Activated CD4-positive, alpha-beta memory T cell treated with anti-CD3 and anti-CD28 coated beads for 36 hours (primary cell): ENCODE measurements at regions not wholly inside any gene's neighbourhood (a gene's known extent, or its start where the extent isn't known, plus 50 kb on each side); places are given as distances from the start of the nearest gene placed in this dataset.
"Not testable (repeated sequence)": the region's sequence is repeated elsewhere in the genome, so short reads cannot be mapped to it uniquely, and the experiment has no call there.

ENCODE experiments used
- CTCF ChIA-PET: fragments of 350-600 bp; sonication (Branson Sonifier 250); formaldehyde crosslinking; loops from one replicate; lab custom pipeline; 2021; ENCODE audit warnings: antibody characterized with exemption, inconsistent platforms; lab: Charles Lee
- POLR2A ChIA-PET: fragments of 350-600 bp; sonication (Branson Sonifier 250); formaldehyde crosslinking; loops from one replicate; lab custom pipeline; 2021; ENCODE audit warnings: antibody characterized with exemption; lab: Charles Lee
- DNase-seq: peaks from one replicate; pipeline ENCODE4 v3.0.0-alpha.2; 2020
- H3K27ac Mint-ChIP-seq: one replicate; pipeline ENCODE4 v1.8.0; 2021; ENCODE audit warnings: mixed read lengths
- H3K27me3 Mint-ChIP-seq: one replicate; pipeline ENCODE4 v1.8.0; 2021; ENCODE audit warnings: mixed read lengths
- H3K36me3 Mint-ChIP-seq: one replicate; pipeline ENCODE4 v1.8.0; 2021; ENCODE audit warnings: mixed read lengths
- H3K4me1 Mint-ChIP-seq: one replicate; pipeline ENCODE4 v1.8.0; 2021; ENCODE audit warnings: low read depth, mixed read lengths
- H3K4me3 Mint-ChIP-seq: one replicate; pipeline ENCODE4 v1.8.0; 2021; ENCODE audit warnings: mild to moderate bottlenecking, mixed read lengths
- H3K9me3 Mint-ChIP-seq: one replicate; pipeline ENCODE4 v1.8.0; 2021; ENCODE audit warnings: mixed read lengths
- intact Hi-C: fragments of 100-400 bp; cut with micrococcal nuclease; formaldehyde crosslinking; loops from one replicate; pipeline ENCODE4 v1.15.1; 2023

DNA sequence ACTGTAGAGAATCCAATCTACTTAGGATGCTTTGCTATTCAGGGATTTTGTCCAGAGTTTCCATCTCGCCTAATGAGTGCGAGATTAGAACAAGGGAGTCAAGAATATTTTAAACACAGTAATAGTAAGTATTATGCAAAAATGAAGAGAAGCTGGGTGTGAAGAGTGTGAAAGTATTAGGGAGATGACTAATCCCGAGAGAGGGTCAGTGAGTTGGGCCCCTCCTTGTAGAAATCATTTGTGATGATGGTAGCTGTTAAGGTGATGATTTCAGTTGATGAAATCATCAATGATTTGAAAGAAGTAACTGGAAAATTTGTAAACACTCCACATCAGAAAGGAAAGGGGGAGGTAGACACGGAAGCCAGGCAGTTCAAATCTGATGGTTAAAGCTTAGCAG is 478.9 kb upstream of the MGAT4C start:
- intact Hi-C loops, result no loop called here
- ChIA-PET CTCF (no interaction called here), POLR2A (no interaction called here)
- no peaks in the 10 kb centered on the region for H3K27me3 Mint-ChIP-seq
- H3K4me1 Mint-ChIP-seq, result no peaks in the 10 kb centered on the region
- peaks cover 4% of the 10 kb centered on the region for H3K9me3 Mint-ChIP-seq
- H3K36me3 Mint-ChIP-seq, result no peaks in the 10 kb centered on the region
- no peak overlapping the region for H3K27ac Mint-ChIP-seq
- H3K4me3 Mint-ChIP-seq, result no peak overlapping the region
- DNase-seq, result no peak

DNA sequence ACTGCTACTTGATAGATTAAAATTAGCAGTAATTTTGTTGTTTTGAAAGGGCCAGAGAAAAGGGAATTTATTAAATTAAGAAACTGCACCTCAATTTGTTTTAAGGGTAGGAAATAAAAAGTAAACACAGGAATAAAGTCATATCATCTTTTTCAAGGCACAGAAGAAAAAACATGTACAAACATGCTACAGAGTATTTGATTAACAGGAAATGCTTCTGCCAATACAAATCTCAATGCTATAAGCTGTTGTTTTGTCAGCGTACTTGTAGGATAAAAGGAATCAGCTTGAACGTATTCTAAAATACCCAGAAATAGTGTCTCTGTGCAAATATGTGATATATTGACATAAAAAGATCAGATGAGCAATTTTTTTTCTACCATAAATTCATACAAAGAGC is 474.0 kb upstream of the MGAT4C start:
- Mint-ChIP-seq H3K27ac (no peak overlapping the region), H3K36me3 (no peaks in the 10 kb centered on the region), H3K4me1 (no peaks in the 10 kb centered on the region), H3K4me3 (no peak overlapping the region), H3K27me3 (no peaks in the 10 kb centered on the region), H3K9me3 (peaks cover 4% of the 10 kb centered on the region)
- no peak for DNase-seq
- ChIA-PET POLR2A (no interaction called here), CTCF (no interaction called here)
- intact Hi-C loops, result no loop called here

DNA sequence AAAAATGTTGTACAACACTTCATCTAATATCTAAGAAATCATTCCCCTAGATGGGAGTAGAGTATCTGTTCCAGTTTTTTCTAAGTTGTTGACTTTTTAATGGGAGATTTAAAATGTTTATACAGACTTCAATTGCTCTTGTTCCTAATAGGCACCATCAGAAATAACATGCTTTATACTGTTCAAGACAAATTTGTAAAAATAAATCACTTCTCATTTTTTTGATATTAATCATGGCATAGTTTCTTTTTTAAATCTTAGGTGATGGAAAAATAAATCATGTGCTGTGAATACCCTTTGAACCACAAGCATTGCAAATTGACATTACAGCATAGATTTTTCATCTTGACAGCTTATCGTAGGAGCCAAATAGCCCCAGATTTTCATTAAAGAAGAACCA is 473.5 kb upstream of the MGAT4C start:
- intact Hi-C loops, result no loop called here
- H3K27ac Mint-ChIP-seq, result no peak overlapping the region
- no peak for DNase-seq
- H3K9me3 Mint-ChIP-seq, result peaks cover 4% of the 10 kb centered on the region
- H3K4me1 Mint-ChIP-seq, result no peaks in the 10 kb centered on the region
- no peaks in the 10 kb centered on the region for H3K36me3 Mint-ChIP-seq
- no peak overlapping the region for H3K4me3 Mint-ChIP-seq
- H3K27me3 Mint-ChIP-seq, result no peaks in the 10 kb centered on the region
- ChIA-PET POLR2A (no interaction called here), CTCF (no interaction called here)

DNA sequence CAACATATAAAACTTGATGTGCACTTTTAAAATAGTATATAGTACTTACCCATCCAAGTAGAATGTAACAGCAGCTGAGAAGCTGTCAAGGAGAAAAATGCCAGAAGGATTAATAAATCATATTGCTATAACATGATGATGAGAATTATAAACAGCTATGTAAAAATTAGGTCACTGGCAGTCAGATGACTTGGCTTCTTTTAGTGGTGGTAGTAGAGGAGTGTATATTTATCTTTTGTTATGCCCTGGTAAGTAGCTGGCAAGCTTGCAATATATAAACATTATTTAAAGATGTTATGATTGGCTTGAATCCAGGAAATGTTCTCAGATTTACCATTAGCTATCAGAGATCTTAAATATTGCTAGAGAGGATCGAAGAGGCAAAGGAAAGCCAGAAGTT is 471.0 kb upstream of the MGAT4C start:
- CTCF ChIA-PET, result no interaction called here
- H3K36me3 Mint-ChIP-seq, result no peaks in the 10 kb centered on the region
- POLR2A ChIA-PET, result no interaction called here
- H3K4me1 Mint-ChIP-seq, result no peaks in the 10 kb centered on the region
- H3K27me3 Mint-ChIP-seq, result no peaks in the 10 kb centered on the region
- DNase-seq, result no peak
- intact Hi-C loops, result no loop called here
- H3K4me3 Mint-ChIP-seq, result no peak overlapping the region
- no peak overlapping the region for H3K27ac Mint-ChIP-seq
- H3K9me3 Mint-ChIP-seq, result peaks cover 2% of the 10 kb centered on the region

DNA sequence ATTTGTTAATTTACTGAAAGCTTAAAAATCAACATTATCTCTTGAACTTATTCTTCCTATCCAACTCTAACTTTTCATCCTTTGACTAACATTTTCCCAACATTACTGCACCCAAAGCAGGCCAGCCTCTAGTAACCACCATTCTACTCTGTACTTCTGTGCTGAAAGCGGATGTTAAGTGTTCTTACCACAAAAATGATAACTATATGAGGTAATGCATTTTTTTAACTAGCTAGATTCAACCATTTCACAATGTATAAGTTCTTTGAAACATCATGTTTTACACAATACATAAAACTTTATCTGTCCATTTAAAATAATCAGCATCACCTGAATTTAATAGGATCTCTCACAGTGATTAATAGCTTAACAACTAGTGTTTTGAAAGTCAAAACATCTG is 468.5 kb upstream of the MGAT4C start:
- intact Hi-C loops, result no loop called here
- DNase-seq, result no peak
- ChIA-PET POLR2A (no interaction called here), CTCF (no interaction called here)
- no peak overlapping the region for H3K27ac Mint-ChIP-seq
- H3K4me3 Mint-ChIP-seq, result no peak overlapping the region
- H3K9me3 Mint-ChIP-seq, result peaks cover 2% of the 10 kb centered on the region
- no peaks in the 10 kb centered on the region for H3K36me3 Mint-ChIP-seq
- no peaks in the 10 kb centered on the region for H3K27me3 Mint-ChIP-seq
- H3K4me1 Mint-ChIP-seq, result no peaks in the 10 kb centered on the region

DNA sequence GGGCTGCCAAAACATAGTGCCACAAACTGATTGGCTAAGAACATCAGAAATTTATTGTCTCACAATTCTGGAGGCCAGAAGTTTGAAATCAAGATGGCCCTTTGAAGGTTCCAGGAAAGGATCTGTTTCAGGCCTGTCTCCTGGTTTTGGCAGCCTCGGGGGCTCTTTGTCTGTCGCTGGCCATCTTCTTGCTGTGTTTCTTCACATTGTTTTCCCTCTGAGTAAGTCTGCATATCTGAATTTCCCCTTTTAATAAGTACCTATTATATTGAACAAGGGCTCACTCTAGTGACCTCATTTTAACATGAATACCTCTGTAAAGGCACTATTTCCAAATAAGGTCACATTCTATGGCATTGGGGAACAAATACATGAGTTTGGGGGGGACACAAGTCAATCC is 467.1 kb upstream of the MGAT4C start:
- no peak for DNase-seq
- no peaks in the 10 kb centered on the region for H3K27me3 Mint-ChIP-seq
- H3K4me3 Mint-ChIP-seq, result no peak overlapping the region
- ChIA-PET POLR2A (no interaction called here), CTCF (no interaction called here)
- intact Hi-C loops, result no loop called here
- H3K9me3 Mint-ChIP-seq, result peaks cover 2% of the 10 kb centered on the region
- H3K36me3 Mint-ChIP-seq, result no peaks in the 10 kb centered on the region
- H3K27ac Mint-ChIP-seq, result no peak overlapping the region
- no peaks in the 10 kb centered on the region for H3K4me1 Mint-ChIP-seq

DNA sequence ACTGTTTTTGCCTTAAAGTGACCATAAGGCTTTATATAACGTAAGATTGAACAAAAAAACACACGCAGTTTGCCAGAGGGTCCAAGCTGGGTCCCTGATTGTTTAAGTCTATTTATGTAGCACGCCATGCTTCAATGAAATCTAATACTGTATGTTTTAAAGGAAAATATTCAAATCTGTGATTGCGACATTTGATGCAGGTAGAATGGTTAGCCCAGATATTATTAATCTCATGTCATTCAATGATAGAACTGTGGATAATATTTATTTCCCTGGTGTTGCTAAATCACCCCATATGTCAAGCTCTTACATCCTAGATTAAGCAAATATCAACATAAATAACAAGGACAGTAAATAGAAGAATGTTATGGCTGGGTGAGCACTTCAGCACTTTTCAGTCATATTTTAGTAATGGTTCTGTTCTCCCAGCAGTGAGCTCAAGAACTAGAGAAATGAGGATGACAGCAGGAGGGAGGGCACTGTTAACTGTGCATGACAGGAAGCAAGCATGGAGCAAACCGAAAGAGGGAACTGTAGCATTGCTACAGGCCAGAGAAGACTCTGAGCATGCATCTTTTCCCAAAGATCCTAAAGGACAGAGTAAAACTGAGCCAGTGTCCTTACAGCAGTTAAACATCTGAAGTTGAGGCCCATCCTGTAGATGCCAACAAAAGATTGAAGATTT is 465.7 kb upstream of the MGAT4C start:
- no peaks in the 10 kb centered on the region for H3K4me1 Mint-ChIP-seq
- no peak overlapping the region for H3K27ac Mint-ChIP-seq
- ChIA-PET POLR2A (no interaction called here), CTCF (no interaction called here)
- H3K9me3 Mint-ChIP-seq, result peaks cover 2% of the 10 kb centered on the region
- intact Hi-C loops, result no loop called here
- H3K36me3 Mint-ChIP-seq, result no peaks in the 10 kb centered on the region
- no peaks in the 10 kb centered on the region for H3K27me3 Mint-ChIP-seq
- H3K4me3 Mint-ChIP-seq, result no peak overlapping the region
- no peak for DNase-seq

DNA sequence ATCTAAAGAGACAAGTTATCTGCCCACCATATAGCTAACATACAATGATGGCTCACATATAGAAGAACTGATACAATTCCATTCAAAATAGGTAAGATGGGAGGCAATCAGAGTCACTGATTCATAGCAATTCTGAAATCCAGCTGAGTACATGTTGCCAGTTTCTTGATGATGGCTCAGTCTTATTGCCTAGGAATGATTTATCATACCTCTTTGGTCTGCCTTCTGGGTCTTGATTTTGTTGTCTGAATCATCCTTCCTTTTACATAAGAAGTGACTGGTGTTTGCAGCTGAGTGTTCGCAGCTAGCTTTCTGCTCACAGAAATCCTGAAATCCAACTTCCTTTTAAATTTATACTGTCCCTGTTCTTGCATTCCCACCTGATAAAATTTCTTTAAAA is 463.2 kb upstream of the MGAT4C start:
- Mint-ChIP-seq H3K27me3 (no peaks in the 10 kb centered on the region), H3K27ac (no peak overlapping the region), H3K36me3 (no peaks in the 10 kb centered on the region), H3K9me3 (peaks cover 5% of the 10 kb centered on the region), H3K4me3 (no peak overlapping the region), H3K4me1 (no peaks in the 10 kb centered on the region)
- ChIA-PET CTCF (no interaction called here), POLR2A (no interaction called here)
- intact Hi-C loops, result no loop called here
- no peak for DNase-seq

DNA sequence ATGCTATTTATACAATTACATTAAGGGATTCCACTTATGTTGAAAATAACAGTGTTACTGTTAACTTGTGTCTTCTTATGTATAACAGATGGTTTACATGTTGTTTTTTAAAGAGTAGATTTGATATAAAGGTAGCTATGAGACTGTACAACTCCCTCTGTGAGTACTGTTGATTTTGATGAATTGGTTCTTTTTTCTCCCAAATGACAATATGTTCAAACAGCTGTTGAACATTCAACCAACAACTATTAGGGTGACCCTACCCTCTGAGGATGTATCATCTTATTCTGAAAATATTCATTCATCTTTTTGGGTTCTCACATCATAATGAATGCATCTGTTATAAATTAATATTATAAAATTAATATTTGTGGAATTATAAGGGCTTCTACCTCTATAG is 456.9 kb upstream of the MGAT4C start:
- H3K4me1 Mint-ChIP-seq, result no peaks in the 10 kb centered on the region
- no peaks in the 10 kb centered on the region for H3K27me3 Mint-ChIP-seq

DNA sequence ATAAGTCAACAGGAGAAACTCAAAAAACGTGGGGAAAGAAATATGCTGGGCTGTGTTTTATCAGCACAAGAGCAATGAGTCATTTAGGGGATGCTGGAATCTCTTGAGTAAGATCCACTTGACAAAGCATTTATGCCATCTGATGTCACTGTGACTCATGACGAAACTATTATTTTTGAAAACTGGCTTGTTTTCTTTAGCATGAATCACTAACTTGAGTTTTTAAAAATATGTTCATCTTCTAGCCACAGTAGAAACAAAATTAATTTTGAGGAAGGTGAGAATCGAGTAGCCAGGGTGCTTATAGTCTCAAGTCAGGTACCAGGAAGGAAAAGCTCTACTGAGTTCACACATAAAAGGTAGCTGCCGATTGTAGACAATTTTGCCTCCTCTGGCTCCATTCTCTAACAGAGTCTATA is 456.2 kb upstream of the MGAT4C start:
- no peak for DNase-seq
- Mint-ChIP-seq H3K4me1 (no peaks in the 10 kb centered on the region), H3K27me3 (no peaks in the 10 kb centered on the region), H3K9me3 (peaks cover 22% of the 10 kb centered on the region), H3K4me3 (no peak overlapping the region), H3K27ac (no peak overlapping the region), H3K36me3 (no peaks in the 10 kb centered on the region)
- intact Hi-C loops, result no loop called here
- ChIA-PET CTCF (no interaction called here), POLR2A (no interaction called here)

More for the DNA sequence above, 456.9 kb upstream of the MGAT4C start:
- ChIA-PET CTCF (no interaction called here), POLR2A (no interaction called here)
- H3K36me3 Mint-ChIP-seq, result no peaks in the 10 kb centered on the region
- H3K9me3 Mint-ChIP-seq, result peaks cover 22% of the 10 kb centered on the region
- no peak for DNase-seq
- no peak overlapping the region for H3K27ac Mint-ChIP-seq
- no peak overlapping the region for H3K4me3 Mint-ChIP-seq
- intact Hi-C loops, result no loop called here

DNA sequence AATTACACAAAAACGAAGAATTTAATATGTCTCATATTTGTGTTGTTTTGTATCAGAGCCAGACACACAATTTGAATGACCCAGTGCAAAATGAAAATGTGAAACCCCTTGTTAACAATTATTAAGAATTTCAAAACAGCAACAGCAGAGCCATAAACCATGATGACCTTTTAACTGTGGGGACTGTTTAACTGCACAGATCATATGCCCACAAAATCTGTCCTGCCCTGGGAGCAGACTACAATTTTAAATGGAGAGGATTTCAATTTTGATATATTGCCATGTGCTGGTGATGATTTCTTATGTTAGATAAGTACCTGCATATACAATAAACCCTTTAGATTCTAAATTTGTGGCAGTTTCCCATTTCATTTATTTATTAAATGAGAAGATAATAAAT is 455.5 kb upstream of the MGAT4C start:
- H3K4me3 Mint-ChIP-seq, result no peak overlapping the region
- no peaks in the 10 kb centered on the region for H3K4me1 Mint-ChIP-seq
- H3K9me3 Mint-ChIP-seq, result peaks cover 28% of the 10 kb centered on the region
- ChIA-PET POLR2A (no interaction called here), CTCF (no interaction called here)
- no peaks in the 10 kb centered on the region for H3K27me3 Mint-ChIP-seq
- intact Hi-C loops, result no loop called here
- no peak for DNase-seq
- H3K27ac Mint-ChIP-seq, result no peak overlapping the region
- no peaks in the 10 kb centered on the region for H3K36me3 Mint-ChIP-seq

DNA sequence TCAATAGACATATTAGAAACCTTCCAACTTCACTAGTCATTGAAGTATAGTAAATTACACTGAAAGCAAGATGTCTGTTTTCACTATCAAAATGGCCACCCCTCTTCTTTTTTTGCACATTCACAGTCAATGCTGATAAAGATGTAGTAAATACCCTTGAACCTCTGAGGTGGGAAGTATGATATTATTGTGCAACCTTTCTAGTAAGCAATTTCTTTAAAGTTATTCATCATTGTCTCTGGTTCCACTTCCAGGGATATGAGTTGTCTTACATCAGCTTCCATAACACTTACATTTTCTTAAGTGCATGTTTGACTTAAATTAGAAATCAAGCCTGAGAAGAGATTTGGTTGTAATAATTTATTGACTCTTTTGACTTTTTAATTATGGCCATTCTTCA is 453.9 kb upstream of the MGAT4C start:
- H3K27me3 Mint-ChIP-seq, result no peaks in the 10 kb centered on the region

DNA sequence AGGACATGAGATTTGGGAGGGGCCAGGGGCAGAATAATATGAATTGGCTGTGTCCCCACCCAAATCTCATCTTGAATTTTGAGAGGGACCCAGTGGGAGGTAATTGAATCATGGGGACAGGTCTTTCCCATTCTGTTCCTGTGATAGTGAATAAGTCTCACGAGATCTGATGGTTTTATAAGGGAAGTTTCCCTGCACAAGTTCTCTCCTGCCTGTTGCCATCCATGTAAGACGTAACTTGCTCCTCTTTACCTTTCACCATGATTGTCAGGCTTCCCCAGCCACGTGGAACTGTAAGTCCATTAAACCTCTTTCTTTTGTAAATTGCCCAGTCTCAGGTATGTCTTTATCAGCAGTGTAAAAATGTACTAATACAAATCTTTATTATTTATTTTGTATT is 452.8 kb upstream of the MGAT4C start:
- H3K9me3 Mint-ChIP-seq, result peaks cover 26% of the 10 kb centered on the region
- H3K4me1 Mint-ChIP-seq, H3K36me3 Mint-ChIP-seq, H3K27me3 Mint-ChIP-seq, H3K4me3 Mint-ChIP-seq, intact Hi-C loops, POLR2A ChIA-PET, DNase-seq, H3K27ac Mint-ChIP-seq, CTCF ChIA-PET: not testable (repeated sequence)

More for the DNA sequence above, 453.9 kb upstream of the MGAT4C start:
- H3K9me3 Mint-ChIP-seq, result peaks cover 26% of the 10 kb centered on the region
- no peaks in the 10 kb centered on the region for H3K36me3 Mint-ChIP-seq
- DNase-seq, result no peak
- no peak overlapping the region for H3K27ac Mint-ChIP-seq
- ChIA-PET CTCF (no interaction called here), POLR2A (no interaction called here)
- H3K4me1 Mint-ChIP-seq, result no peaks in the 10 kb centered on the region
- intact Hi-C loops, result no loop called here
- no peak overlapping the region for H3K4me3 Mint-ChIP-seq
